ENCODE measurements at regions not wholly inside any gene's neighbourhood (a gene's known extent, or its start where the extent isn't known, plus 50 kb on each side); places are given as distances from the start of the nearest gene placed in this dataset.

DNA sequence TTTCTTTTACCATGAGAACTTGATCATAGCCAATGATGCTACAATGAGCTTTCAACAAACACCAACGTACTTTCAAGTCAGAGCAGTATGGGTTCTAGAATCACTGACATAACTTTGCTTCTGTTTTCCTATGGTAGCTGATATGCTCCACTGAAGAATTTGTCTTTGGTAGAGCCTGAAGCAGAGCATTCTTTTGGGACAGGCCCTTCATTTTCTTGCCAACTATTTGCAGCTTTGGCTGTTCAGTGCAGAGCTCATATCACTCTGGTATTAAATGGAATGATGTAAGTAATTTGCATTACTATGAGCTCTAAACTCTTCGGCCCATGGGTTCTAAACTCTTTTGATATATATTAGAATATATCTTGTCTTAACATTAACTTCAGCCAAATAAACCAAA, 51.8 kb upstream of the APC start:
- no peak overlapping the region for H3K4me3 ChIP-seq
- no peak overlapping the region for H3K27ac ChIP-seq
- WGBS, 5 donors, result 61 to 81% (median 73%) methylated on average over 2 of the region's 2 CpGs

DNA sequence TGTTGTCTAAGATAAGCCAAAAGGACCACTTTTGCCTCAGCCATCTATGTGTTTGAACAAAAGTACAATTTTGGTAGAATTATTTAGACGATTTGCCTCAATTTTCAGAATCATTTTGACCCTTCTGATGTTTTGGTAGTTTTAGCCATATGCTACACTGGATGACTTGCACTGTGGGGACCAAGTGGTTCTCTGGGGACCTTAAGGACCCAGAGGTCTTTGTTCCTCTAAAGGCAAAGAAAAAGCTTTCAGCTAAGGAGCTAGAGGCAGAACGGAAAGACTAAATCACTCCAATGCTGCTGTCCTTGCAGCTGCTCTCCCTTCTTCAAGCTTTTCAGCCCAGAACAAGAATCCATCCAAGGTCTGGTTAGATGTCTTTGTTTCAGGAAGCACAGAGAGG, 51.0 kb upstream of the APC start:
- Histone ChIP-seq H3K9me3 (no peaks in the 10 kb centered on the region), H3K27ac (no peak overlapping the region), H3K27me3 (peaks cover 0 to 3% (median 0%) of the 10 kb centered on the region in 3 donors), H3K4me3 (no peak overlapping the region), H3K36me3 (no peaks in the 10 kb centered on the region), H3K4me1 (peaks cover 0 to 5% (median 0%) of the 10 kb centered on the region in 4 donors)
- WGBS, 5 donors, result 91 to 95% (median 94%) methylated on average over 2 of the region's 2 CpGs
- TF ChIP-seq EP300 (IDR thresholded peaks at IDR 0.05) (no peak), POLR2A (IDR thresholded peaks at IDR 0.05) (no peak), POLR2AphosphoS5 (IDR thresholded peaks at IDR 0.05) (no peak)
- TF ChIP-seq, protein P1, sequence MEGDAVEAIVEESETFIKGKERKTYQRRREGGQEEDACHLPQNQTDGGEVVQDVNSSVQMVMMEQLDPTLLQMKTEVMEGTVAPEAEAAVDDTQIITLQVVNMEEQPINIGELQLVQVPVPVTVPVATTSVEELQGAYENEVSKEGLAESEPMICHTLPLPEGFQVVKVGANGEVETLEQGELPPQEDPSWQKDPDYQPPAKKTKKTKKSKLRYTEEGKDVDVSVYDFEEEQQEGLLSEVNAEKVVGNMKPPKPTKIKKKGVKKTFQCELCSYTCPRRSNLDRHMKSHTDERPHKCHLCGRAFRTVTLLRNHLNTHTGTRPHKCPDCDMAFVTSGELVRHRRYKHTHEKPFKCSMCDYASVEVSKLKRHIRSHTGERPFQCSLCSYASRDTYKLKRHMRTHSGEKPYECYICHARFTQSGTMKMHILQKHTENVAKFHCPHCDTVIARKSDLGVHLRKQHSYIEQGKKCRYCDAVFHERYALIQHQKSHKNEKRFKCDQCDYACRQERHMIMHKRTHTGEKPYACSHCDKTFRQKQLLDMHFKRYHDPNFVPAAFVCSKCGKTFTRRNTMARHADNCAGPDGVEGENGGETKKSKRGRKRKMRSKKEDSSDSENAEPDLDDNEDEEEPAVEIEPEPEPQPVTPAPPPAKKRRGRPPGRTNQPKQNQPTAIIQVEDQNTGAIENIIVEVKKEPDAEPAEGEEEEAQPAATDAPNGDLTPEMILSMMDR (IDR thresholded peaks at IDR 0.05), result no peak
- intact Hi-C loops (cut with DNase I; ENCODE audit: low total_unique reads), result no loop called here
- no peak for DNase-seq

More for the DNA sequence above, 51.8 kb upstream of the APC start:
- H3K36me3 ChIP-seq, result no peaks in the 10 kb centered on the region
- DNase-seq, result peak in 1 of 2 donors; percentile 59
- H3K27me3 ChIP-seq, result peaks cover 0 to 3% (median 0%) of the 10 kb centered on the region in 3 donors
- no peak for TF ChIP-seq POLR2AphosphoS5 (IDR thresholded peaks at IDR 0.05)
- TF ChIP-seq, protein P1 (IDR thresholded peaks at IDR 0.05), result no peak
- TF ChIP-seq POLR2A (IDR thresholded peaks at IDR 0.05), result no peak
- no peak for TF ChIP-seq EP300 (IDR thresholded peaks at IDR 0.05)
- intact Hi-C loops (cut with DNase I; ENCODE audit: low total_unique reads), result no loop called here
- H3K4me1 ChIP-seq, result peaks cover 0 to 5% (median 0%) of the 10 kb centered on the region in 4 donors
- no peaks in the 10 kb centered on the region for H3K9me3 ChIP-seq

DNA sequence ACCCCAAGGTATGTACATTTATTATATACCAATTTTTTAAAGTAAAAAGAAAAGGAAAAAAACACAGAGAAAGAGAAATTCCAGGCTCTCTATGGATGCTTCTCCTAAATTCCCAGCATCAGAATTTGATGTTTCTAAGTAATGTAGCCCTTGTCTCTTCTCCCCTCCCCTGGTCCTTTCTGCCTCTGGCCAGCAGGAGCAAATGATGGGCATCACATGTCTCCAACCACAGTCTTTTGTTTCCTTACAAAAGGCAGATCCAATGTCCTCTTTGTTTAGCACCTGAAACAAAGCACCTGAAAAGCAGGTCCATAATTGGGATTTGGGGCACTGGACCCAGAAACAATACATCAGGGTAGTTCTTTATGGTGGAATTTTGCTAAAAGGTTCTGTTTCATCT, 50.4 kb upstream of the APC start:
- H3K27ac ChIP-seq, result no peak overlapping the region
- intact Hi-C loops (cut with DNase I; ENCODE audit: low total_unique reads), result no loop called here
- no peak overlapping the region for H3K4me3 ChIP-seq
- H3K4me1 ChIP-seq, result peaks cover 0 to 5% (median 0%) of the 10 kb centered on the region in 4 donors
- peaks cover 0 to 3% (median 0%) of the 10 kb centered on the region in 3 donors for H3K27me3 ChIP-seq
- DNase-seq, result no peak
- TF ChIP-seq POLR2A (IDR thresholded peaks at IDR 0.05) (no peak), EP300 (IDR thresholded peaks at IDR 0.05) (no peak), POLR2AphosphoS5 (IDR thresholded peaks at IDR 0.05) (no peak)
- TF ChIP-seq, protein P1 (IDR thresholded peaks at IDR 0.05), result no peak
- H3K36me3 ChIP-seq, result no peaks in the 10 kb centered on the region
- H3K9me3 ChIP-seq, result no peaks in the 10 kb centered on the region

Data from stomach (tissue), 8 donors.